Upper lobe of left lung (tissue), 6 donors: ENCODE measurements at regions not wholly inside any gene's neighbourhood (a gene's known extent, or its start where the extent isn't known, plus 50 kb on each side); places are given as distances from the start of the nearest gene placed in this dataset.

Experiments used
- ATAC-seq, 2 donors: fragments of 200-7000 bp; cut with Tn5 transposase; one replicate each; pipeline ENCODE4 v1.9.1; 2022; ENCODE audit warnings: mild to moderate bottlenecking in 2 of 2, moderate library complexity in 2 of 2; ENCODE audit not compliant: low FRiP score in 2 of 2
- DNase-seq, 2 donors: peaks; one replicate each; pipeline ENCODE4 v3.0.0-alpha.2; 2019 to 2020
- H3K27ac ChIP-seq, 4 donors: fragments of 200-600 bp; sonication (generic); one replicate each; pipeline ENCODE4 v1.5.1; 2016 to 2019
- H3K27me3 ChIP-seq, 4 donors: fragments of 200-600 bp; sonication (generic); one replicate each; pipeline ENCODE4 v1.5.1; 2017 to 2019
- H3K36me3 ChIP-seq, 4 donors: fragments of 200-600 bp; sonication (generic); one replicate each; pipeline ENCODE4 v1.5.1; 2016 to 2019
- H3K4me1 ChIP-seq, 4 donors: fragments of 200-600 bp; sonication (generic); one replicate each; pipeline ENCODE4 v1.5.1; 2018 to 2019
- H3K4me3 ChIP-seq, 4 donors: fragments of 200-600 bp; sonication (generic); one replicate each; pipeline ENCODE4 v1.5.1; 2017 to 2019; ENCODE audit warnings: mild to moderate bottlenecking in 2 of 4, moderate library complexity in 1 of 4
- H3K9me3 ChIP-seq, 4 donors: fragments of 200-600 bp; sonication (generic); one replicate each; pipeline ENCODE4 v1.5.1; 2018 to 2019
- CTCF ChIP-seq, 6 experiments: fragments of 450-650 bp in 4 of 6; fragments of 200-600 bp in 2 of 6; sonication (generic) in 2 of 6; IDR thresholded peaks; one replicate each; pipeline ENCODE4 v1.5.1; 2016 to 2019; ENCODE audit warnings: antibody characterized with exemption in 6 of 6
- EP300 ChIP-seq, 4 donors: sonication (generic); formaldehyde crosslinking; IDR thresholded peaks; one replicate each; pipeline ENCODE4 v1.5.1; 2017; ENCODE audit warnings: antibody characterized with exemption in 4 of 4, control low read depth in 2 of 4
- POLR2A ChIP-seq, 4 donors: fragments of 450-650 bp; IDR thresholded peaks; one replicate each; pipeline ENCODE4 v1.5.1; 2016 to 2017; ENCODE audit warnings: antibody characterized with exemption in 4 of 4, mild to moderate bottlenecking in 2 of 4
- POLR2AphosphoS5 ChIP-seq, 2 donors: sonication (generic); formaldehyde crosslinking; IDR thresholded peaks; one replicate each; pipeline ENCODE4 v1.5.1; 2017; ENCODE audit warnings: antibody characterized with exemption in 2 of 2
- WGBS, 2 donors: methylation state at CpG; one replicate each; pipeline ENCODE4 v1.1.5; 2017 to 2018; 5-methylcytosine and 5-hydroxymethylcytosine counted together
- donor health status: DM: no; HTN: no; CAD: no; lungs with moderate emphysema.
- donor health status: DM: no; HTN: yes; CAD: no; lungs with severe emphysema.

GRCh38 chr2:237178396-237178795 is 92.7 kb downstream of the COPS8 start:
- H3K27ac ChIP-seq: no peak overlapping the region

GRCh38 chr2:237179161-237179560 is 93.5 kb downstream of the COPS8 start:
- ATAC-seq: no peak
- 94% methylated on average over 5 of the region's 5 CpGs for WGBS, 2 donors
- no peaks in the 10 kb centered on the region for H3K27me3 ChIP-seq

More at GRCh38 chr2:237178396-237178795, 92.7 kb downstream of the COPS8 start:
- H3K27me3 ChIP-seq: no peaks in the 10 kb centered on the region
- 81 to 83% methylated on average over 6 of the region's 6 CpGs for WGBS, 2 donors
- H3K36me3 ChIP-seq: no peaks in the 10 kb centered on the region
- TF ChIP-seq POLR2A (IDR thresholded peaks at IDR 0.05) (no peak), POLR2AphosphoS5 (IDR thresholded peaks at IDR 0.05) (no peak), CTCF (IDR thresholded peaks at IDR 0.05) (no peak), EP300 (IDR thresholded peaks at IDR 0.05) (no peak)
- H3K4me1 ChIP-seq: no peaks in the 10 kb centered on the region
- no peak for ATAC-seq
- DNase-seq: no peak
- H3K9me3 ChIP-seq: peaks cover 0 to 3% (median 0%) of the 10 kb centered on the region in 4 donors
- no peak overlapping the region for H3K4me3 ChIP-seq

GRCh38 chr2:237180187-237180586 is 94.5 kb downstream of the COPS8 start:
- Histone ChIP-seq H3K4me3 (no peak overlapping the region), H3K4me1 (no peaks in the 10 kb centered on the region), H3K36me3 (no peaks in the 10 kb centered on the region), H3K27me3 (no peaks in the 10 kb centered on the region), H3K27ac (no peak overlapping the region), H3K9me3 (no peaks in the 10 kb centered on the region)
- 65 to 81% methylated on average over 5 of the region's 5 CpGs for WGBS, 2 donors
- DNase-seq: no peak
- no peak for ATAC-seq
- TF ChIP-seq CTCF (IDR thresholded peaks at IDR 0.05) (no peak), POLR2A (IDR thresholded peaks at IDR 0.05) (no peak), POLR2AphosphoS5 (IDR thresholded peaks at IDR 0.05) (no peak), EP300 (IDR thresholded peaks at IDR 0.05) (no peak)

More at GRCh38 chr2:237179161-237179560, 93.5 kb downstream of the COPS8 start:
- no peaks in the 10 kb centered on the region for H3K36me3 ChIP-seq
- no peaks in the 10 kb centered on the region for H3K4me1 ChIP-seq
- H3K4me3 ChIP-seq: no peak overlapping the region
- DNase-seq: no peak
- no peak overlapping the region for H3K27ac ChIP-seq
- TF ChIP-seq EP300 (IDR thresholded peaks at IDR 0.05) (no peak), POLR2AphosphoS5 (IDR thresholded peaks at IDR 0.05) (no peak), CTCF (IDR thresholded peaks at IDR 0.05) (no peak), POLR2A (IDR thresholded peaks at IDR 0.05) (no peak)
- no peaks in the 10 kb centered on the region for H3K9me3 ChIP-seq

- no peaks in the 10 kb centered on the region for H3K4me1 ChIP-seq
- H3K36me3 ChIP-seq: no peaks in the 10 kb centered on the region
- 92 to 100% methylated on average over 2 of the region's 2 CpGs for WGBS, 2 donors
- no peaks in the 10 kb centered on the region for H3K9me3 ChIP-seq
- DNase-seq (no peak), ATAC-seq (no peak)
- no peak overlapping the region for H3K4me3 ChIP-seq
- no peak overlapping the region for H3K27ac ChIP-seq
- H3K27me3 ChIP-seq: no peaks in the 10 kb centered on the region
- TF ChIP-seq POLR2AphosphoS5 (IDR thresholded peaks at IDR 0.05): no peak
- TF ChIP-seq CTCF (IDR thresholded peaks at IDR 0.05): no peak
- TF ChIP-seq POLR2A (IDR thresholded peaks at IDR 0.05): no peak
- no peak for TF ChIP-seq EP300 (IDR thresholded peaks at IDR 0.05)
Observed at GRCh38 chr2:237180987-237181386, 95.3 kb downstream of the COPS8 start.

GRCh38 chr2:237181844-237182243 is 96.2 kb downstream of the COPS8 start:
- no peaks in the 10 kb centered on the region for H3K9me3 ChIP-seq
- H3K4me1 ChIP-seq: no peaks in the 10 kb centered on the region
- H3K27ac ChIP-seq: no peak overlapping the region
- no peak overlapping the region for H3K4me3 ChIP-seq
- ATAC-seq (peak in 1 of 2 donors; percentile 87), DNase-seq (no peak)
- no peaks in the 10 kb centered on the region for H3K27me3 ChIP-seq
- TF ChIP-seq EP300 (IDR thresholded peaks at IDR 0.05): no peak
- TF ChIP-seq POLR2AphosphoS5 (IDR thresholded peaks at IDR 0.05): no peak
- no peak for TF ChIP-seq CTCF (IDR thresholded peaks at IDR 0.05)
- TF ChIP-seq POLR2A (IDR thresholded peaks at IDR 0.05): no peak
- 47 to 63% methylated on average over 4 of the region's 4 CpGs for WGBS, 2 donors
- no peaks in the 10 kb centered on the region for H3K36me3 ChIP-seq
